T follicular helper cell (primary cell): ENCODE measurements at regions not wholly inside any gene's neighbourhood (a gene's known extent, or its start where the extent isn't known, plus 50 kb on each side); places are given as distances from the start of the nearest gene placed in this dataset.

Experiments used
- DNase-seq: peaks from one replicate; pipeline ENCODE4 v3.0.0-alpha.2; 2020; ENCODE audit warnings: low read depth

- no peak for DNase-seq
Measured at GRCh38 chr11:115927823-115928329, 423.7 kb upstream of the CADM1 start.

- DNase-seq, result no peak
Measured at GRCh38 chr11:115926601-115927000, 422.4 kb upstream of the CADM1 start.

GRCh38 chr11:115926138-115926537 lies 421.9 kb upstream of the CADM1 start:
- DNase-seq, result no peak

GRCh38 chr11:115925568-115926090 lies 421.4 kb upstream of the CADM1 start:
- no peak for DNase-seq

- DNase-seq, result no peak
Measured at GRCh38 chr11:115924744-115925567, 420.7 kb upstream of the CADM1 start.

GRCh38 chr11:115922876-115923275 lies 418.7 kb upstream of the CADM1 start:
- no peak for DNase-seq

- DNase-seq, result no peak
Measured at GRCh38 chr11:115921986-115922385, 417.8 kb upstream of the CADM1 start.

- DNase-seq, result no peak
Measured at GRCh38 chr11:115921540-115921939, 417.3 kb upstream of the CADM1 start.

- DNase-seq, result no peak
Measured at GRCh38 chr11:115920841-115921480, 416.7 kb upstream of the CADM1 start.

- no peak for DNase-seq
Measured at GRCh38 chr11:115920092-115920461, 415.9 kb upstream of the CADM1 start.

GRCh38 chr11:115919341-115920091 lies 415.3 kb upstream of the CADM1 start:
- DNase-seq, result no peak

GRCh38 chr11:115918576-115918975 lies 414.4 kb upstream of the CADM1 start:
- no peak for DNase-seq

- no peak for DNase-seq
Measured at GRCh38 chr11:115916608-115917007, 412.4 kb upstream of the CADM1 start.

- no peak for DNase-seq
Measured at GRCh38 chr11:115912484-115912945, 408.3 kb upstream of the CADM1 start.

GRCh38 chr11:115911613-115912346 lies 407.6 kb upstream of the CADM1 start:
- no peak for DNase-seq

- no peak for DNase-seq
Measured at GRCh38 chr11:115910379-115910778, 406.2 kb upstream of the CADM1 start.

GRCh38 chr11:115906171-115906570 lies 402.0 kb upstream of the CADM1 start:
- DNase-seq, result no peak

- no peak for DNase-seq
Measured at GRCh38 chr11:115905341-115906000, 401.3 kb upstream of the CADM1 start.

GRCh38 chr11:115903179-115903578 lies 399.0 kb upstream of the CADM1 start:
- no peak for DNase-seq

GRCh38 chr11:115901069-115901468 lies 396.9 kb upstream of the CADM1 start:
- DNase-seq, result no peak

- no peak for DNase-seq
Measured at GRCh38 chr11:115900111-115900510, 395.9 kb upstream of the CADM1 start.
